Fibroblast of lung (primary cell): ENCODE measurements at regions not wholly inside any gene's neighbourhood (a gene's known extent, or its start where the extent isn't known, plus 50 kb on each side); places are given as distances from the start of the nearest gene placed in this dataset.

Experiments
- DNase-seq, 2 donors: peaks; one replicate each; pipeline versions ENCODE4 v3.0.0 to v3.0.0-alpha.2; 2010; ENCODE audit warnings: low read depth in 2 of 2
- H2AFZ ChIP-seq: 2 replicates; pipeline ENCODE4 v1.5.1; 2012; ENCODE audit warnings: low read length, control low read depth, inconsistent platforms
- H3K27ac ChIP-seq: 2 replicates; pipeline ENCODE4 v1.5.1; 2011; ENCODE audit warnings: low read length, control low read depth; ENCODE audit not compliant: insufficient read depth
- H3K27me3 ChIP-seq: 2 replicates; pipeline ENCODE4 v1.5.1; 2011; ENCODE audit warnings: mild to moderate bottlenecking, low read length; ENCODE audit not compliant: control insufficient read depth, insufficient read depth
- H3K36me3 ChIP-seq: 2 replicates; pipeline ENCODE4 v1.5.1; 2011; ENCODE audit warnings: low read length; ENCODE audit not compliant: control insufficient read depth, insufficient read depth
- H3K4me1 ChIP-seq: 2 replicates; pipeline ENCODE4 v1.5.1; 2011; ENCODE audit warnings: low read length; ENCODE audit not compliant: control insufficient read depth, insufficient read depth; ENCODE audit errors: extremely low read depth
- H3K4me2 ChIP-seq: 2 replicates; pipeline ENCODE4 v1.5.1; 2011; ENCODE audit warnings: low read length, control low read depth; ENCODE audit not compliant: insufficient read depth; ENCODE audit errors: extremely low read depth
- H3K4me3 ChIP-seq, 4 experiments: fragments of 200-600 bp in 1 of 4; sonication (generic) in 1 of 4; replicated peaks in 1 of 4; 2 replicates each; pipeline ENCODE4 v1.5.1; 2011 to 2016; ENCODE audit warnings: low read length in 4 of 4, low read depth in 3 of 4, mild to moderate bottlenecking in 3 of 4, control low read depth in 2 of 4, inconsistent platforms in 1 of 4, mixed read lengths in 1 of 4; ENCODE audit not compliant: insufficient read depth in 1 of 4; ENCODE audit errors: control extremely low read depth in 1 of 4
- H3K79me2 ChIP-seq: 2 replicates; pipeline ENCODE4 v1.5.1; 2012; ENCODE audit warnings: mild to moderate bottlenecking, low read length, inconsistent platforms; ENCODE audit not compliant: control insufficient read depth, insufficient read depth
- H3K9ac ChIP-seq: 2 replicates; pipeline ENCODE4 v1.5.1; 2011; ENCODE audit warnings: mild to moderate bottlenecking, low read length, control low read depth; ENCODE audit not compliant: insufficient read depth
- H3K9me3 ChIP-seq: 2 replicates; pipeline ENCODE4 v1.5.1; 2012; ENCODE audit warnings: low read depth, low read length; ENCODE audit not compliant: control insufficient read depth, insufficient read depth
- H4K20me1 ChIP-seq: 2 replicates; pipeline ENCODE4 v1.5.1; 2011; ENCODE audit warnings: low read length; ENCODE audit not compliant: control insufficient read depth, insufficient read depth; ENCODE audit errors: extremely low read depth
- EZH2 ChIP-seq: IDR thresholded peaks from 2 replicates; pipeline ENCODE4 v1.5.1; 2012; ENCODE audit warnings: low read length, control low read depth, mild to moderate bottlenecking; ENCODE audit errors: missing control alignments
- TF ChIP-seq, protein P1 (sequence below), 2 donors: IDR thresholded peaks in 1 of 2; conservative IDR thresholded peaks in 1 of 2; 1 replicate in 1 of 2; 2 replicates in 1 of 2; pipeline ENCODE4 v1.5.1; 2011 to 2012; ENCODE audit warnings: low read length in 2 of 2, control low read depth in 1 of 2, inconsistent platforms in 1 of 2, low read depth in 1 of 2, mild to moderate bottlenecking in 1 of 2

DNA sequence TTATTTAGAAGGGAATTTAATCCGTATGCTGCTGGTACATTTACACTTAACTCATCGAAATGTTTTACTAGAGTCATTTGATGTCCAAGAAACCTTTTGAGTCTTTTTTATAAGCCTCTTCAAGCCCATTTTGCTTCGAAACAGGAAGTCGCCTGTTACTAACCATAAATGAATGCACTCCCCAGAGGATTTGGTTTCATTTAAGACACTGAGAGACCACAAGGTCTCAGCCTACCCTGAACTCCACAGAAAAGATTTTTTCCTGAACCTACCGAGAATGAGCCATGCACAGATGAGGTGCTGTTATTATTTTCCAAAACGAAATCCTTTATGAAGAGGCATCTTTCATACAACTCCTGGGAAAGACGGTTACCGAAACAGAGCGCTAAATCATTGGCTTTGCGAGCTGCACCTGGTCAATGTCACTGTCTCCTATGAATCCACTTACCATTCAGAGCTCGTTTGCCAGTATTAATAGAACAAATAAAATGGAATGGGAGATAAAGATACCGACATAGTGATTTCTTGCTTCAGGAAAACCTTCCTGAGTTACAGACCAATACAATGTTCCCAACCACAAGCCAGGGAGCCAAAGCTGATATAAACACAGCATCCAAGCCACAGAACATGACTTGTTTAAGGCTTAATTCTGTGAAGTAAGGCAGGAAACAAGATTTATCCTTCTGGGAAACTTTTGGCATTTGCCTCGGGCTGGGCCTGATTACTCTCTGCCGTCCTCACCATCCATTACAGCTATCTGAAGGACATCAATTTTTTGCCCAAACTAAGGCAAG, 382.1 kb downstream of the OSR1 start:
- no peaks in the 10 kb centered on the region for H3K9me3 ChIP-seq
- H2AFZ ChIP-seq: peak overlapping the region; percentile 7
- H3K27ac ChIP-seq: peak overlapping the region; percentile 80
- TF ChIP-seq, protein P1, sequence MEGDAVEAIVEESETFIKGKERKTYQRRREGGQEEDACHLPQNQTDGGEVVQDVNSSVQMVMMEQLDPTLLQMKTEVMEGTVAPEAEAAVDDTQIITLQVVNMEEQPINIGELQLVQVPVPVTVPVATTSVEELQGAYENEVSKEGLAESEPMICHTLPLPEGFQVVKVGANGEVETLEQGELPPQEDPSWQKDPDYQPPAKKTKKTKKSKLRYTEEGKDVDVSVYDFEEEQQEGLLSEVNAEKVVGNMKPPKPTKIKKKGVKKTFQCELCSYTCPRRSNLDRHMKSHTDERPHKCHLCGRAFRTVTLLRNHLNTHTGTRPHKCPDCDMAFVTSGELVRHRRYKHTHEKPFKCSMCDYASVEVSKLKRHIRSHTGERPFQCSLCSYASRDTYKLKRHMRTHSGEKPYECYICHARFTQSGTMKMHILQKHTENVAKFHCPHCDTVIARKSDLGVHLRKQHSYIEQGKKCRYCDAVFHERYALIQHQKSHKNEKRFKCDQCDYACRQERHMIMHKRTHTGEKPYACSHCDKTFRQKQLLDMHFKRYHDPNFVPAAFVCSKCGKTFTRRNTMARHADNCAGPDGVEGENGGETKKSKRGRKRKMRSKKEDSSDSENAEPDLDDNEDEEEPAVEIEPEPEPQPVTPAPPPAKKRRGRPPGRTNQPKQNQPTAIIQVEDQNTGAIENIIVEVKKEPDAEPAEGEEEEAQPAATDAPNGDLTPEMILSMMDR (conservative IDR thresholded peaks at IDR 0.05 in 1 of 2, IDR thresholded peaks at IDR 0.05 in 1 of 2; ENCODE audit: low read depth in 1 of 2, low read length in 2 of 2): no peak
- no peak for TF ChIP-seq EZH2
- peak overlapping the region; percentile 59 for H3K4me2 ChIP-seq
- H3K79me2 ChIP-seq: no peaks in the 10 kb centered on the region
- peak overlapping the region; percentile 11 for H3K9ac ChIP-seq
- H3K4me1 ChIP-seq: peaks cover 16% of the 10 kb centered on the region
- no peaks in the 10 kb centered on the region for H4K20me1 ChIP-seq
- DNase-seq: peak; percentile 92 to 93
- H3K36me3 ChIP-seq: no peaks in the 10 kb centered on the region
- no peaks in the 10 kb centered on the region for H3K27me3 ChIP-seq
- H3K4me3 ChIP-seq: peak overlapping the region in 1 of 4 experiments; percentile 25

DNA sequence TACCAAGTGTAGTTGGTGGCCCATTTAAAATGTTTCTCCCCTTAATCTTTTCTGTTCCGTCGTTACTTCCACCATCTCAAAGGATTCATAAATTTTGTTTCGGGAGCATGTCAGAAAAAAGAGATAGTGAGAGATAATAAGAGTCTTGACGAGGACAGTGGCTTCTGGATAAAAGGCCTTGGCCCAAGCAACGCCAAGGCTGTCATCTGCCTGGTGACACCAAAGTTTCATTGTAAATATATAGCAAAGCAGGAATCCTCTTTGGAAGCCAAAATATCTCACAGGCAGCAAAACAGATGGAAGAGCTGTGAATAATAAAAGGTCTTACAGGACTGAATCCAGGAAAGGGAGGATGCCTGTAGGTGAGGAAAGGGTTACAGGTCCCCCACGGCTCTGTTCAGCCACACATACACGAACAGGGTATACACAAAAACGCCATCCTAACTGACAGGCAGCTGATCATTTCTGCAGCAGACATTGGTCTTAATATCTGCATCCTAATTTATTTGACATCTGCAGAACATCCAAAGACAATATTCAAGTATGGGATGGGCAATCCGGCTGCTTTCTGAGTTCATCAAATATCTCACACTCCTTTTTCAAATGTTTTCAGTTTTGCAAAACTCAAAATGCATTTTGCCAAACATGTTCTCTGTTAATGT, 382.8 kb downstream of the OSR1 start:
- peak overlapping the region; percentile 31 for H2AFZ ChIP-seq
- H3K4me3 ChIP-seq: no peak overlapping the region
- H3K9me3 ChIP-seq: no peaks in the 10 kb centered on the region
- peak overlapping the region; percentile 80 for H3K27ac ChIP-seq
- no peak for DNase-seq
- H3K27me3 ChIP-seq: no peaks in the 10 kb centered on the region
- H3K4me2 ChIP-seq: peak overlapping the region; percentile 59
- no peaks in the 10 kb centered on the region for H4K20me1 ChIP-seq
- H3K36me3 ChIP-seq: no peaks in the 10 kb centered on the region
- TF ChIP-seq, protein P1 (conservative IDR thresholded peaks at IDR 0.05 in 1 of 2, IDR thresholded peaks at IDR 0.05 in 1 of 2; ENCODE audit: low read depth in 1 of 2, low read length in 2 of 2): no peak
- no peak for TF ChIP-seq EZH2
- no peak overlapping the region for H3K9ac ChIP-seq
- H3K79me2 ChIP-seq: no peaks in the 10 kb centered on the region
- H3K4me1 ChIP-seq: peaks cover 16% of the 10 kb centered on the region

DNA sequence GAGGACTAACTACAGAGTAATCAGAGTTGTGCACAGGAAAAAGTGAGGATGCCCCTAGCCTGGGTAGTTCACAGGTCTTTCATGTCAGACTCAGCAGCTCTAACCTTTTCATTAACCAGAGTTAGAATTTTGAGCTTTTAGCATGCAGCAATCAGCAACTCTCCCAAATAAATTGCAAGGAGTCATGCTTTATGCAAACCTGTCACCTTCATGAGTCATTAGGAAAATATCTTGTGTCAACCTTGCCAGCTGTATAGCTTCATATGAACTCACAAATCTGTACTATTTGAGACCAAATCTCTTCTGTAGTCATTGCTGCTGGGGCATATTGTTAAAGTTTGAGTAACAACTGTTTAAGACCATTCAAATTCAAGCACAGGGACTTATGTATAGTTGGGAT, 382.3 kb upstream of the NT5C1B start:
- Histone ChIP-seq H3K9ac (no peak overlapping the region), H3K4me2 (no peak overlapping the region), H3K79me2 (no peaks in the 10 kb centered on the region), H3K4me1 (peaks cover 4% of the 10 kb centered on the region), H3K9me3 (no peaks in the 10 kb centered on the region), H3K27me3 (no peaks in the 10 kb centered on the region), H3K4me3 (no peak overlapping the region), H4K20me1 (no peaks in the 10 kb centered on the region), H3K36me3 (no peaks in the 10 kb centered on the region), H2AFZ (no peak overlapping the region), H3K27ac (no peak overlapping the region)
- no peak for TF ChIP-seq EZH2
- TF ChIP-seq, protein P1 (conservative IDR thresholded peaks at IDR 0.05 in 1 of 2, IDR thresholded peaks at IDR 0.05 in 1 of 2; ENCODE audit: low read depth in 1 of 2, low read length in 2 of 2): no peak
- peak in 1 of 2 donors; percentile 52 for DNase-seq
